PC-3 (cell line): ENCODE measurements at regions not wholly inside any gene's neighbourhood (a gene's known extent, or its start where the extent isn't known, plus 50 kb on each side); places are given as distances from the start of the nearest gene placed in this dataset.

Experiments used
- EZH2 ChIP-seq: fragments of 300-600 bp; sonication (generic); IDR thresholded peaks from one replicate; pipeline ENCODE4 v1.6.1; 2017; ENCODE audit warnings: antibody characterized with exemption, mild to moderate bottlenecking, low read length; ENCODE audit not compliant: unreplicated experiment
- EZH2phosphoT487 ChIP-seq: fragments of 300-600 bp; sonication (generic); IDR thresholded peaks from 2 replicates; pipeline ENCODE4 v1.6.1; 2018; ENCODE audit warnings: mild to moderate bottlenecking, antibody characterized with exemption, low read length, borderline replicate concordance
- TF ChIP-seq, protein P1 (sequence below): fragments of 300-600 bp; sonication (generic); conservative IDR thresholded peaks from 2 replicates; pipeline ENCODE4 v1.5.1; 2017; ENCODE audit warnings: antibody characterized with exemption, low read depth, mild to moderate bottlenecking, low read length

DNA sequence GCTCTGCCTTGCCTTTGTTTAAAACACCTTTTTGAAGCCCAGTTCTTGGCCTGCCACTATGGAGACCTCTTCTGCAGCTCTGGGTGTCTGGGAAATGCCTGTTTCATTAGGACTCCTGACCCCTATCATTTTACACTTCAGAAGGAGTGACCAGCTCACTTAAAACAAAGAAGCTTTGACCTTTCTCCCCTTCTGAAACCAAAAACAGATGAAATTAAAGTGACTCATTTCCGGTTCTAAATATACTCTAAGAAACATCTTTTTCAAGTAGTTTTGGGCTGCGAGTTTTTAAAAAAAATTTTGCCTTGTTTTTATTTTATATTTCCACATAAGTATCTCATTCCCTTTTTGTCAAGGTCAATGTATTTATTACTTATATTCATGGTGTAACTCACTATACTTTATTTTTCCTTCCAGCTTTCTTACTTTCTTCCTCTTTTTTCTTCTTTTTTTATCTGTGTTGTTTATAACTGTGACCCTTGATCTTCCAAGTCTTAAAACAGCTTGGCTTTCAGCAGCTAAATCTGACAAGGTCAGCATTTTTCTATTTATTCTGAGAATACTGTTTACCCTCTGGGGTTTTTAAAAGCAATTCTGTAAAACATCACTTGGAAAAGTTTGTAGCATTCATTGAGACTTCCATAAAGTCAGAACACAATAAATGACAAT is 672.9 kb downstream of the NR2F1-AS1 start:
- TF ChIP-seq, protein P1, sequence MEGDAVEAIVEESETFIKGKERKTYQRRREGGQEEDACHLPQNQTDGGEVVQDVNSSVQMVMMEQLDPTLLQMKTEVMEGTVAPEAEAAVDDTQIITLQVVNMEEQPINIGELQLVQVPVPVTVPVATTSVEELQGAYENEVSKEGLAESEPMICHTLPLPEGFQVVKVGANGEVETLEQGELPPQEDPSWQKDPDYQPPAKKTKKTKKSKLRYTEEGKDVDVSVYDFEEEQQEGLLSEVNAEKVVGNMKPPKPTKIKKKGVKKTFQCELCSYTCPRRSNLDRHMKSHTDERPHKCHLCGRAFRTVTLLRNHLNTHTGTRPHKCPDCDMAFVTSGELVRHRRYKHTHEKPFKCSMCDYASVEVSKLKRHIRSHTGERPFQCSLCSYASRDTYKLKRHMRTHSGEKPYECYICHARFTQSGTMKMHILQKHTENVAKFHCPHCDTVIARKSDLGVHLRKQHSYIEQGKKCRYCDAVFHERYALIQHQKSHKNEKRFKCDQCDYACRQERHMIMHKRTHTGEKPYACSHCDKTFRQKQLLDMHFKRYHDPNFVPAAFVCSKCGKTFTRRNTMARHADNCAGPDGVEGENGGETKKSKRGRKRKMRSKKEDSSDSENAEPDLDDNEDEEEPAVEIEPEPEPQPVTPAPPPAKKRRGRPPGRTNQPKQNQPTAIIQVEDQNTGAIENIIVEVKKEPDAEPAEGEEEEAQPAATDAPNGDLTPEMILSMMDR, result no peak
- TF ChIP-seq EZH2, result no peak
- no peak for TF ChIP-seq EZH2phosphoT487
